ENCODE measurements at regions not wholly inside any gene's neighbourhood (a gene's known extent, or its start where the extent isn't known, plus 50 kb on each side); places are given as distances from the start of the nearest gene placed in this dataset.
"Not testable (repeated sequence)": the region's sequence is repeated elsewhere in the genome, so short reads cannot be mapped to it uniquely, and the experiment has no call there.

DNA sequence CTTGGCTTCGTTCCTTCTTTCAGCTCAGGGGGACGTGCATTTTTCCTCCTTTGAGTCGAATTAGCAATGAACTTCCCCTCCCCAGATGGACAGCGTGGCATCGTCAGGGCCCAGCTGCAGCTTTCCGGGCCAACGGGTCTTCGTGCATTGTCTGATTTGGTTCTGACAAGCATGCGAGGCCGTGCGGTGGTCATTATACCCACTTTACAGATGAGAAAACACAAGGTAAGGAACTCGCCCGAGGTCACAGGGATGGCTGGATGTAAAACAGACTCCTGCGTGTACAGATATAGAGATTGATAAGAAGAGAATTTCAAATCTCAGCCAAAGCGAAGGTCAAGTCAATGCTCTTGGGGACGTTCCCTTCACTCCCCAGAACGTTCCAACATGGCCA lies 187.6 kb upstream of the SULF2 start:
- ChIA-PET CTCF (interaction anchor here (0.7 to 1.2 kb wide), 2 partner anchors 401 to 648 kb away, joined by 3 to 4 read pairs; no protein-coding TSS in a partner anchor), POLR2A (no interaction called here)
- DNase-seq (ENCODE audit: low spot score) = no peak
- Mint-ChIP-seq H3K27ac (peak overlapping the region; percentile 1; the same call in 1 of the 2 replicates), H3K36me3 (no peaks in the 10 kb centered on the region), H3K9me3 (no peaks in the 10 kb centered on the region), H3K4me1 (peaks cover 55% of the 10 kb centered on the region), H3K27me3 (ENCODE audit: low read depth) (peaks cover 9% of the 10 kb centered on the region), H3K4me3 (no peak overlapping the region)
- no peak for ATAC-seq
- TF ChIP-seq, protein P1, sequence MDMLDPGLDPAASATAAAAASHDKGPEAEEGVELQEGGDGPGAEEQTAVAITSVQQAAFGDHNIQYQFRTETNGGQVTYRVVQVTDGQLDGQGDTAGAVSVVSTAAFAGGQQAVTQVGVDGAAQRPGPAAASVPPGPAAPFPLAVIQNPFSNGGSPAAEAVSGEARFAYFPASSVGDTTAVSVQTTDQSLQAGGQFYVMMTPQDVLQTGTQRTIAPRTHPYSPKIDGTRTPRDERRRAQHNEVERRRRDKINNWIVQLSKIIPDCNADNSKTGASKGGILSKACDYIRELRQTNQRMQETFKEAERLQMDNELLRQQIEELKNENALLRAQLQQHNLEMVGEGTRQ (CRISPR knock-in tag; IDR thresholded peaks at IDR 0.05) = no peak
- no peak for TF ChIP-seq ZNF317 (CRISPR knock-in tag; IDR thresholded peaks at IDR 0.05; ENCODE audit: borderline replicate concordance, low read depth)
- no peak for TF ChIP-seq ZNF281 (CRISPR knock-in tag; IDR thresholded peaks at IDR 0.05)
- TF ChIP-seq, protein P2, sequence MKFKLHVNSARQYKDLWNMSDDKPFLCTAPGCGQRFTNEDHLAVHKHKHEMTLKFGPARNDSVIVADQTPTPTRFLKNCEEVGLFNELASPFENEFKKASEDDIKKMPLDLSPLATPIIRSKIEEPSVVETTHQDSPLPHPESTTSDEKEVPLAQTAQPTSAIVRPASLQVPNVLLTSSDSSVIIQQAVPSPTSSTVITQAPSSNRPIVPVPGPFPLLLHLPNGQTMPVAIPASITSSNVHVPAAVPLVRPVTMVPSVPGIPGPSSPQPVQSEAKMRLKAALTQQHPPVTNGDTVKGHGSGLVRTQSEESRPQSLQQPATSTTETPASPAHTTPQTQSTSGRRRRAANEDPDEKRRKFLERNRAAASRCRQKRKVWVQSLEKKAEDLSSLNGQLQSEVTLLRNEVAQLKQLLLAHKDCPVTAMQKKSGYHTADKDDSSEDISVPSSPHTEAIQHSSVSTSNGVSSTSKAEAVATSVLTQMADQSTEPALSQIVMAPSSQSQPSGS (CRISPR knock-in tag; IDR thresholded peaks at IDR 0.05; ENCODE audit: borderline replicate concordance, low read depth) = no peak
- TF ChIP-seq IRF1 (CRISPR knock-in tag; IDR thresholded peaks at IDR 0.05) = no peak

- Mint-ChIP-seq H3K27ac (peak overlapping the region; percentile 90), H3K4me1 (peaks cover 51% of the 10 kb centered on the region), H3K4me3 (peak overlapping the region; percentile 29; the same call in 1 of the 2 replicates)
- DNase-seq (ENCODE audit: low spot score) (peak; percentile 59), ATAC-seq (peak; percentile 61)
- TF ChIP-seq, protein P3, sequence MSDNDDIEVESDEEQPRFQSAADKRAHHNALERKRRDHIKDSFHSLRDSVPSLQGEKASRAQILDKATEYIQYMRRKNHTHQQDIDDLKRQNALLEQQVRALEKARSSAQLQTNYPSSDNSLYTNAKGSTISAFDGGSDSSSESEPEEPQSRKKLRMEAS (CRISPR knock-in tag; IDR thresholded peaks at IDR 0.05) = 0 out of 2 replicates have a peak, but pooled peaks have one; percentile 23
- H3K36me3 Mint-ChIP-seq; H3K27me3 Mint-ChIP-seq (ENCODE audit: low read depth); H3K9me3 Mint-ChIP-seq: not testable (repeated sequence)
- POLR2A ChIA-PET = interaction anchor here (0.8 kb wide), 1 partner anchor 94 kb away, joined by 3 read pairs; no protein-coding TSS in a partner anchor
- CTCF ChIA-PET = interaction anchor here (0.7 to 1.2 kb wide), 4 partner anchors 154 to 648 kb away, joined by 3 to 4 read pairs (median 3); no protein-coding TSS in a partner anchor
Observed at GRCh38 chr20:47972297-47972915, 187.1 kb upstream of the SULF2 start.

DNA sequence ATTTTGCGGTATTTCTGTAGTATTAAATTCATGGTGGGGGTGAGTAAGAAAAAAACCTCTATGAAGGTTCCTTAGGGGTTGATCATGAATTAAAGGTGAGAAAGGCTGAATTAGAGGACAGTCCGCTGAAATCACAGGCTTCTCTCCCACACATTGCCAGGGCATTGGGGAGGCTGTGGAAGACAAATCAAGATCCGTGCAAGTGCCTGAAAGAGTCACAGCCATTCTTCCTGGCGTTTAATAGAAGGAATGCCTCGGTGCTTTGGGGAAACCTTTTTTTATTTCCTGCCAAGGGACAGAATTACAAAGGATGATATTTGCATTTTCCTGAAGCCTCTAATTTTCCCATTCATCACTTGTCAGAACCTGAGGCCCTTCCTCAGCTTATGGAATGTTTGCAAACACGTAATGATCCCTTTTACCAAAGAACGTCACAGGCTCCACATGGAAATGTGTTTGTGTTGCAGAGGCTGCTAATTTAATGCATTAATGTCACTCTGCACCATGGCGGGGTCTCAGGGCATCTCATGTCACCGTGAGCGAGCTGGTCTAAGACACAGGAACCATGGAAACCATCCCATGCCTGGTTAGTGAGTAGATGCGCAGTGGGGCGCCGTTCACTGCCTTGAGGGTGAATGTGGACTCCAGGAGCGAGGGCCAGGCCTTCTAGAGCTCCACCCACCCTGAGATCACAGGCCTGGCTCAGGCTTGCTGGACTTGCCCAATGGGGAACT lies 185.9 kb upstream of the SULF2 start:
- ATAC-seq (peak; percentile 6; the same call in 1 of the 2 replicates), DNase-seq (ENCODE audit: low spot score) (no peak)
- H3K27ac Mint-ChIP-seq = peak overlapping the region; percentile 53
- CTCF ChIA-PET = interaction anchor here (0.8 to 1.0 kb wide), 2 partner anchors 116 to 649 kb away, joined by 3 read pairs; no protein-coding TSS in a partner anchor
- peaks cover 54% of the 10 kb centered on the region for H3K4me1 Mint-ChIP-seq
- H3K4me3 Mint-ChIP-seq = no peak overlapping the region
- POLR2A ChIA-PET = interaction anchor here (0.8 kb wide), 1 partner anchor 93 kb away, joined by 3 read pairs; no protein-coding TSS in a partner anchor
- H3K9me3 Mint-ChIP-seq = no peaks in the 10 kb centered on the region
- peaks cover 6% of the 10 kb centered on the region for H3K27me3 Mint-ChIP-seq (ENCODE audit: low read depth)
- TF ChIP-seq ZNF317 (CRISPR knock-in tag; IDR thresholded peaks at IDR 0.05; ENCODE audit: borderline replicate concordance, low read depth) = no peak
- TF ChIP-seq SMAD3 (CRISPR knock-in tag; IDR thresholded peaks at IDR 0.05; ENCODE audit: borderline replicate concordance) = no peak
- no peak for TF ChIP-seq NR1H2 (CRISPR knock-in tag; IDR thresholded peaks at IDR 0.05)
- no peak for TF ChIP-seq OVOL2 (CRISPR knock-in tag; IDR thresholded peaks at IDR 0.05; ENCODE audit: borderline replicate concordance)
- H3K36me3 Mint-ChIP-seq = no peaks in the 10 kb centered on the region
